ENCODE measurements at regions not wholly inside any gene's neighbourhood (a gene's known extent, or its start where the extent isn't known, plus 50 kb on each side); places are given as distances from the start of the nearest gene placed in this dataset.
"Not testable (repeated sequence)": the region's sequence is repeated elsewhere in the genome, so short reads cannot be mapped to it uniquely, and the experiment has no call there.

GRCh38 chr4:91653067-91653466 is 650.7 kb upstream of the GRID2 start:
- no peak for DNase-seq (ENCODE audit: low read depth)

DNA sequence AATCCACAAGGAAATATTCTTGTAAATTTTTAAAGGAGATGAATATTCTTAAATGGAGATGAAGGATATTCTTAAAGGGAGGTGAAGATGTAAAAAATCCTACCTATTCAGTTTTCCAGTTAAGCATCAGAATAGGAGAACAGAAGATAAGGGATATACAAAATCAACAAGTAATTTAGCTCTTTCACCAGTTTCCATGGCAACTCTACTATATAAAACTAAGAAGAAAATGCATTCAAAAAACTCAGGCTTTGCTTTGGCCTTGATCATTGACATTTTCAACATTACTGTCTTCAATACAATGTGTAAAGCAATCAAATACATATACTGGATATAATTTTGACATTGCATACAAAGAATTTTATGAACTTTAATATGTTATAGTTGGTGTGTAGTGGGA is 622.7 kb upstream of the GRID2 start:
- no peak for DNase-seq (ENCODE audit: low read depth)

DNA sequence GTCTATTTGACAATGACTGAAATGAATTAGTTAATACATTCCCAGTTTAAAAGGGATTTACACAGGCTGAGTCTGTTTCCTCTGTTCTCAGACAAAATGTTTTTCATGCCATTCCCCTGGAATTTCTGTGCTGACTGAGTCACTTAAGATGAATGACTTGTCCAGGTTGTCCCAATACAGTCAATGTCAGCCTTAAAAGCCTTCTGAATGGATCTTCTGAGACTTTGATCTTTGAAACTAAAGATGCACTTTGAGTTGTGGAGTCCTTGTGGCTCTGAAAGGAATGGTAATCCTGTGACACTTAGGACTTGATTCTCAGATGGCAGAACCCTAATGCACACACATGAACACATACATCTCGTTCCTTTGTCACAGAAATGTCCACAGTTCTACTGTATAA is 622.2 kb upstream of the GRID2 start:
- no peak for DNase-seq (ENCODE audit: low read depth)

GRCh38 chr4:91684955-91685354 is 618.8 kb upstream of the GRID2 start:
- no peak for DNase-seq (ENCODE audit: low read depth)

DNA sequence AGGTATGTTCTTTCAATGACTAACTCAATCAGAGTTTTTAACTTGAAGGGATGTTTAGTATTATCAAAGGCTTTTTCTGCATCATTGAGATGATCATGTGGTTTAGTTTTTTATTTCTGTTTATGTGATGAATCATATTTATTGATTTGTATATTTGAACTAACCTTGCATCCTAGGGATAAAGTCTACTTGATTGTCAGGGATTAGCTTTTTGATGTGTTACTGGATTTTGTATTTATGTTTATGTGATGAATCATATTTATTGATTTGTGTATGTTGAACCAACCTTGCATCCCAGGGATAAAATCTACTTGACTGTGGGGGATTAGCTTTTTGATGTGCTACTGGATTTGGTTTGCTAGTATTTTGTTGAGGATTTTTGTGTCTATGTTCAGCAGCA is 615.4 kb upstream of the GRID2 start:
- no peak for DNase-seq (ENCODE audit: low read depth)

DNA sequence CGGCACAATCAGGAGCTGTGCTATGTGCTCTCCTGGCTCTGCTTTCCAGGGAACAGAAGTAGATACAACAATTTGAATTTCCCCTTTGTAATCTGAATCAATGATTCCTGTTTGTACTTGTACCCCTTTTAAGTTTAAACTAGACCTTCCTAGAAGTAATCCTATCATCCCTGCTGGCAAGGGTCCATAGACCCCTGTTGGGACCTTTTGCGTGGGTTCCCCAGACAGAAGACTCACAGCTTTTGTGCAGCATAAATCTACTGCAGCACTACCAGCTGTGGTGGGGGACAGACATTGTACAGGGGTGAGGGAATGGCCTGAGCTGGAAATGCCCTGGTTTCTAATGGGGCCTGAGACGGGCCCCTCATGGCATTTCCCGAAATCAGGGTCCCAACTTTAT is 604.1 kb upstream of the GRID2 start:
- DNase-seq (ENCODE audit: low read depth): not testable (repeated sequence)

- DNase-seq (ENCODE audit: low read depth): no peak
Measured at GRCh38 chr4:91729851-91730250, 573.9 kb upstream of the GRID2 start.

DNA sequence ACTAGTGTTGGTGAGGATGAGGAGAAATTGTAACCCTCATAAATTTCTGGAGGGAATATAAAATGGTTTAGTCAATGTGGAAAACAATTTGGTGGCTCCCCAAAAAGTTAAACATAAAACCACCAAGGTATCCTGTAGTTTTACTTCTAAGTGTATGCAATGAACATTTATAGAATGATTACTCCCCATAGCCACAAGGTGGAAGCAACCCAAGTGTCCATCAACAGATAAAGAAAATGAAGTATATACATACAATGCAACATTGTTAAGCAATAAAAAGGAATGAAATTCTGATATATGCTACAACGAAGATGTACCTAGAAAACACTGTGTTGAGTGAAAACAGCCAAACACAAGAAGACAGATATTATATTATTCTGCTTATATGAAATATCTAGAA is 569.1 kb upstream of the GRID2 start:
- no peak for DNase-seq (ENCODE audit: low read depth)

DNA sequence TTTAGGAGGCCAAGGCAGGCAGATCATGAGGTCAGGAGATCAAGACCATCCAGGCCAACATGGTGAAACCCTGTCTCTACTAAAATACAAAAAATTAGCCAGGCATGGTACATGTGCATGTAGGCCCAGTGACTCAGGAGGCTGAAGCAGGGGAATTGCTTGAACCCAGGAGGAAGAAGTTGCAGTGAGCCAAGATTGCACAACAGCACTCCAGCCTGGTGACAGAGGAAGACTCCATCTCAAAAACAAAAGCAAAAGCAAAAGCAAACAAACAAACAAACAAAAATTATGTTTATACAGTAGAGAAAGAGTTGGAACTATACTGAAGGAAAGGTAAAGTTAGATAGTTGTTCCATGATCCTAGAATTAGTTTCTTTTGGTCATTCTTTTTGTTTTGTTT is 564.9 kb upstream of the GRID2 start:
- not testable (repeated sequence) for DNase-seq (ENCODE audit: low read depth)

GRCh38 chr4:91746551-91746950 is 557.2 kb upstream of the GRID2 start:
- no peak for DNase-seq (ENCODE audit: low read depth)

DNA sequence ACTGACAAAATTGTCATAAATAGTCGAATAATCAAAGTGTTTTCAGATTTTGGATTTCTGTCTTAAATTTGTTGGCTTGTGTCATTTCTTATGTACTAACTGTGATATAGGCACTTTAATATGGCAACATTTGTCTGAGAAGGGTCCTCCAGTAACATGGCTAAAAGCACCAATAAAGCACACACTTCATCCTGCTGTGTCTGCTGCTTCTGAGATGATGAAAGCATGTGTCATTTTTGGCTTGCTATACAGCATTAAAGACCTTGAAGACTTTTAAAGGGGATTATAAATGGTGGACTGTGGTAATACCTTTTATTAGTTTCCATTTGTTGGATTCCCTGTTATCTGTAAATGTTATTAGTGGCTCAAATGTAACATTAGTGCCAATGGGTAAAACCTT is 551.8 kb upstream of the GRID2 start:
- DNase-seq (ENCODE audit: low read depth): no peak

DNA sequence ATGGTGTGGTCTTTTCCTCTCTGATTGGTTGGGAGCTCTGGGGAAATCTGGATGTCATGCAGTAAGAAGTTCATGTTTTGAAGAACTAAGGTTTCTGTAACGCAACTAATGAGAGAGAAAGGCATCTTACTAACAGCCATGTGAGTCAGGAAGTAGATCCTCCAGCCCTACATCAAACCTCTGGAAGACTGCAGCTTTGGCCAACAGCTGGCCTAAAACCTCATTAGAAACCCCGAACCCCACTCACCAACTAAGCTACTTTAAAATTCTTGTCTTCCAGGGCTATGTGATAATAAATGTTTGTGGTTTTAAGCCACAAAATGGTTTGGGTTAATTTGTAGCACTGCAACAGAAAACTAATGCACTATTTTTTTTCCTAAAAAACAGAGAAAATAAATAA is 549.0 kb upstream of the GRID2 start:
- DNase-seq (ENCODE audit: low read depth): no peak

GRCh38 chr4:91758487-91758886 is 545.3 kb upstream of the GRID2 start:
- DNase-seq (ENCODE audit: low read depth): peak; percentile 55

DNA sequence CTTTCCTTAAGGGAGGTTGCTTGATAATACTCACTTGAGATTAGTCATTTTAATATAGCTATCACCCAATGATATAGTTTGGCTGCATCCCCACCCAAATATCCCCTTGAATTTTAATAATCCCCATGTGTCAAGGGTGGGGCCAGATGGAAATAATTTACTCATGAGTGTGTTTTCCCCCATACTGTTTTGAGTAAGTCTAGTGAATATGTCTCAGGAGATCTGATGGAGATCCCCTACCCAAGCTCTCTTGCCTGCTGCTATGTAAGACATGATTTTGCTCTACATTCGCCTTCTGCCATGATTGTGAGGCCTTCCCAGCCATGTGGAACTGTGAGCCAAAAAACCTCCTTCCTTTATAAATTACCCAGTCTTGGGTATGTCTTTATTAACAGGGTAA is 539.7 kb upstream of the GRID2 start:
- DNase-seq (ENCODE audit: low read depth): no peak

- DNase-seq (ENCODE audit: low read depth): no peak
Measured at GRCh38 chr4:91769912-91770311, 533.9 kb upstream of the GRID2 start.

DNA sequence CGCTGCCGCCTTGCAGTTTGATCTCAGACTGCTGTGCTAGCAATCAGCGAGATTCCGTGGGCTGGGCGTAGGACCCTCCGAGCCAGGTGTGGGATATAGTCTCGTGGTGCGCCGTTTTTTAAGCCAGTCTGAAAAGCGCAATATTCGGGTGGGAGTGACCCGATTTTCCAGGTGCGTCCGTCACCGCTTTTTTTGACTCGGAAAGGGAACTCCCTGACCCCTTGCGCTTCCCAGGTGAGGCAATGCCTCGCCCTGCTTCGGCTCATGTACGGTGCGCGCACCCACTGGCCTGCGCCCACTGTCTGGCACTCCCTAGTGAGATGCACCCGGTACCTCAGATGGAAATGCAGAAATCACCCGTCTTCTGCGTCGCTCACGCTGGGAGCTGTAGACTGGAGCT is 512.1 kb upstream of the GRID2 start:
- DNase-seq (ENCODE audit: low read depth): not testable (repeated sequence)

DNA sequence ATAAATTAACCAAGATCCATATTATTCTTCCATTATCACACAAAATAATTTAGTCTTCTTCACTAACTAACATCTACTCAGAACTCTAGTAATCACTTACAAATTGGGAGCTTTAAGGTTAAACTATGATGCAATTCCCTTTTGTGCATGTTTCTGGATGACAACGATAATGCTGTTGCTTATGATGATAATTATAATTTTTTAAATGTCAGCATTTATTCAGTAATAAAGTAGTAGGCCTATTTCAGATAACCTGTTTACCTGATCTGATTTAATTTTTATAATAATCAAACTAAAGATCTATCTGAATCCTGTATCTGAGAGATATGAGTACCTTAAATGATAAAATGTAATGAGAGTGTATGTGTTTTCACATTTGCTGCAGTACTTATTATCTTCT is 507.8 kb upstream of the GRID2 start:
- DNase-seq (ENCODE audit: low read depth): no peak

DNA sequence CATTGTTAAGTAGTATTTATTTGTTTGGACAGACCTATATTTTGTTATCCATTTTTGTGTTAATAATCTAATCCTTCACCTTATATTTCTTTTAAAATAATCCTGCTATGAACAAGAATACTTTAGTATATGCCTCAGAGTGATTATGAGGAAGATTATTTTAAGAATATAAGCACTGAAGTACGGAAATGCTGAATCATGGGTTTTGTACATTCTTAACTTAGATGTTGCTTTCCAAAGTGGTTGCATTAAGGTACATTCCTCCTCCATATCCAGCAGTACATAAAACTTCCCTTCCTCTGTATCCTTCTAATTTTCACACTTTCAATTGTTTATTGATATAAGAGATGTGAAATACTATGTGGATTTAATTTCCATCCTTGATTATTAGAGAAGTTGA is 491.4 kb upstream of the GRID2 start:
- no peak for DNase-seq (ENCODE audit: low read depth)

GRCh38 chr4:91824773-91825172 is 479.0 kb upstream of the GRID2 start:
- no peak for DNase-seq (ENCODE audit: low read depth)

GRCh38 chr4:91826186-91826585 is 477.6 kb upstream of the GRID2 start:
- peak; percentile 50 for DNase-seq (ENCODE audit: low read depth)

DNA sequence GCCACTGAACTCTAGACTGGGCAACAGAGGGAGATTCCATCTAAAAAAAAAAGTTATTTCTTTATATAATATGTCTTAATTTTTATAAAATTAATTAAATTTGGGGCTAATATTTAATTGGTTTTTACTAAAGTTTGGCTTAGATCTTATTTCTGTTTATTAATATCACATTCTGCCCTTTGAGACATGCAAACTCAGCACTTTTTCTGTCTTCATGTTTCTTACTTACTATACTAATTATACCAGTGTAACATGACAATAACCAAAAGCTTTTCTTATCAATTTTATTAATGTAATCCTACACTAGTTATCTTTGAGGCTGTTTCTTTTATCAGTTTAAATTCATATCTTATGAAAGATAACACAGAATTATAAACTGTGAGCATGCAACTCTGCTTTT is 475.9 kb upstream of the GRID2 start:
- no peak for DNase-seq (ENCODE audit: low read depth)

GRCh38 chr4:91829531-91829930 is 474.2 kb upstream of the GRID2 start:
- DNase-seq (ENCODE audit: low read depth): no peak

DNA sequence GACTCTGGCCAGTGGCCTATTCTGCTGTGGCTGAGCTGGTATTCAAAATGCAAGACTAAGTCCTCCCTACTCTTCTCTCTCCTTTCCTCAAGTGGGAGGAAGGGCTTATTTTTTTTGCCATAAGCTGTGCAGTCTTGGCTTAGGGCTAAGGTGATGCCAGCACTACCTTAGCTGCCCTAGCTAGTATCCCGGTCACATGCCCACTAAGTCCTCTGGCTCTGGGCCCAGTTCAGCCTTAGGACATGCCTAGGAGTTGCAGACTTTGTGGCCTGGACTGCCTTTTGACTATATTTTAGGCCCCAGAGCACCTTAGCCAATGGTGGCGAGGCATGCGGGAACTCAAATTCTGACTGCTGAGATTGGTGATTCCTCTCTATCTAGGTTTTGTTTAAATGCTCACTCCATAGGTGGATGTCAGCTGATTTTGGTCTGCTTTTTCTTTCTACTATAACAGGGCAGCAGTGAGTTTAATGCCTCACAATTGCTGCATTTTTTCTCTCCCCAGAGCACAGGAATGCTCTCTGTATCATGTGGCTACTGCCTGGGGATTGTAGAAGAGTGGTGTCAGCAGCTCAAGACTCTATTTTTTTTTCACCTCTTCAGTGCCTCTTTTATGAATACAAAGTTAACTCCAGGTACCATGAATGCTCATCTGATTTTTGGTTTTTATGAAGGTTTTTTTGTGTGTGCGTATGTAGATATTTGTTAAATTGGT is 472.9 kb upstream of the GRID2 start:
- no peak for DNase-seq (ENCODE audit: low read depth)

DNA sequence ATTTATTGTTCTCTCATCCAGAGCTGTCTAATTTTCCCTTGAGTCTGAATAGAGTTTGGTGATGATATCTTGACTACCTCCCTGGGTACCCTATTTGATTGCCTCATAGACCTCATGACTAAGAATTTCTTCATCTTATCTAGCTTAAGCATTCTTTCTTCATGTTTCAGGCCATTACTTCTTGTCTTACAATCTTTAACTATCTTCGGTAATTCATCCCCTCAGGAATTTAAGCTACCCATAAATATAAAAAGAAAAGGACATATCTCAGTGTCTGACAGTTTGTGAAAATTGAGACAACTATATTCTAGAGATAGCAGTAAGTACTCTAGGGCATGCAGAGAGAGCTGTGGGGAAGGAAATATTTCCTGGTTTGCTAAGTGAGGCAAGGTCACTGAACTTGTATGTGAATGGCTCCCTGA is 466.1 kb upstream of the GRID2 start:
- peak; percentile 52 for DNase-seq (ENCODE audit: low read depth)
